GM18861 (cell line): ENCODE measurements at regions not wholly inside any gene's neighbourhood (a gene's known extent, or its start where the extent isn't known, plus 50 kb on each side); places are given as distances from the start of the nearest gene placed in this dataset.

Source experiments
- ATAC-seq: cut with Tn5 transposase; IDR thresholded peaks from one replicate; pipeline ENCODE4 v1.9.1; 2021; ENCODE audit not compliant: unreplicated experiment

GRCh38 chrX:6783912-6784311, 249.0 kb upstream of the VCX3A start:
- no peak for ATAC-seq

- ATAC-seq = no peak
These were observed 247.9 kb upstream of the VCX3A start for GRCh38 chrX:6782831-6783230.

GRCh38 chrX:6778544-6779503, 243.9 kb upstream of the VCX3A start:
- no peak for ATAC-seq

GRCh38 chrX:6777238-6778002, 242.5 kb upstream of the VCX3A start:
- ATAC-seq = peak; percentile 84

GRCh38 chrX:6770936-6771335, 236.0 kb upstream of the VCX3A start:
- no peak for ATAC-seq

- no peak for ATAC-seq
These were observed 234.0 kb upstream of the VCX3A start for GRCh38 chrX:6768881-6769280.

GRCh38 chrX:6761251-6761650, 226.3 kb upstream of the VCX3A start:
- no peak for ATAC-seq

GRCh38 chrX:6759655-6760375, 224.9 kb upstream of the VCX3A start:
- ATAC-seq = no peak

GRCh38 chrX:6758234-6758633, 223.3 kb upstream of the VCX3A start:
- ATAC-seq = no peak

GRCh38 chrX:6757631-6758030, 222.7 kb upstream of the VCX3A start:
- no peak for ATAC-seq

GRCh38 chrX:6748595-6748994, 213.7 kb upstream of the VCX3A start:
- peak; percentile 53 for ATAC-seq

GRCh38 chrX:6738518-6739470, 203.9 kb upstream of the VCX3A start:
- peak; percentile 97 for ATAC-seq

- ATAC-seq = no peak
These were observed 200.1 kb upstream of the VCX3A start for GRCh38 chrX:6734844-6735634.

GRCh38 chrX:6732101-6732500, 197.2 kb upstream of the VCX3A start:
- peak; percentile 50 for ATAC-seq

- ATAC-seq = no peak
These were observed 194.7 kb upstream of the VCX3A start for GRCh38 chrX:6729626-6730025.

- ATAC-seq = peak; percentile 51
These were observed 183.8 kb upstream of the VCX3A start for GRCh38 chrX:6718766-6719165.

- no peak for ATAC-seq
These were observed 173.9 kb upstream of the VCX3A start for GRCh38 chrX:6708676-6709380.

- no peak for ATAC-seq
These were observed 173.1 kb upstream of the VCX3A start for GRCh38 chrX:6708041-6708440.

GRCh38 chrX:6707497-6707896, 172.6 kb upstream of the VCX3A start:
- no peak for ATAC-seq
